Transverse colon (tissue), 4 donors: ENCODE measurements at regions not wholly inside any gene's neighbourhood (a gene's known extent, or its start where the extent isn't known, plus 50 kb on each side); places are given as distances from the start of the nearest gene placed in this dataset.

Experiments
- DNase-seq: peaks from one replicate; pipeline ENCODE4 v3.0.0-alpha.2; 2019
- H3K27ac ChIP-seq, 4 donors: fragments of 200-600 bp; sonication (generic); 2 replicates each; pipeline ENCODE4 v1.5.1; 2016 to 2018; ENCODE audit warnings: inconsistent platforms in 4 of 4
- H3K27me3 ChIP-seq: fragments of 200-600 bp; sonication (generic); 2 replicates; pipeline ENCODE4 v1.5.1; 2017; ENCODE audit warnings: inconsistent platforms
- H3K36me3 ChIP-seq, 4 donors: fragments of 200-600 bp; sonication (generic); 2 replicates each; pipeline ENCODE4 v1.5.1; 2017 to 2019; ENCODE audit warnings: inconsistent platforms in 4 of 4
- H3K4me1 ChIP-seq, 4 donors: fragments of 200-600 bp; sonication (generic); 2 replicates each; pipeline ENCODE4 v1.5.1; 2017 to 2020; ENCODE audit warnings: inconsistent platforms in 4 of 4
- H3K4me3 ChIP-seq, 4 donors: fragments of 200-600 bp; sonication (generic); 1 replicate in 1 of 4; 2 replicates in 3 of 4; pipeline versions ENCODE4 v1.5.1 to v1.6.1; 2017 to 2019; ENCODE audit warnings: inconsistent platforms in 4 of 4
- H3K9me3 ChIP-seq, 2 donors: fragments of 200-600 bp; sonication (generic); 2 replicates each; pipeline ENCODE4 v1.5.1; 2017 to 2019; ENCODE audit warnings: inconsistent platforms in 2 of 2
- EP300 ChIP-seq: sonication (generic); formaldehyde crosslinking; IDR thresholded peaks from one replicate; pipeline ENCODE4 v1.6.1; 2017; ENCODE audit warnings: antibody characterized with exemption, low read depth
- POLR2A ChIP-seq: fragments of 450-650 bp; IDR thresholded peaks from one replicate; pipeline ENCODE4 v1.6.1; 2016; ENCODE audit warnings: antibody characterized with exemption, mild to moderate bottlenecking, moderate library complexity
- POLR2AphosphoS5 ChIP-seq, 3 donors: sonication (generic); formaldehyde crosslinking; IDR thresholded peaks; one replicate each; pipeline ENCODE4 v1.6.1; 2016; ENCODE audit warnings: antibody characterized with exemption in 3 of 3
- WGBS, 2 donors: methylation state at CpG; one replicate each; pipeline ENCODE4 v1.1.5; 2018; ENCODE audit warnings: low coverage in 1 of 2; 5-methylcytosine and 5-hydroxymethylcytosine counted together
- in situ Hi-C, 4 donors: fragments of 200-750 bp; cut with MboI; loops; one replicate each; pipeline versions ENCODE4 v1.15.0 to v1.15.1; 2017; ENCODE audit warnings: low sequenced_read_pairs in 3 of 4, low pct_ligation_motif_present in 1 of 4, low pct_unique_long_range_greater_than_20kb in 1 of 4
- intact Hi-C: fragments of 100-400 bp; cut with DNase I; formaldehyde crosslinking; loops from one replicate; pipeline ENCODE4 v1.15.1; 2023; ENCODE audit warnings: low total_unique reads
- TF ChIP-seq, protein P1 (sequence below), 5 experiments: fragments of 200-600 bp in 3 of 5; fragments of 450-650 bp in 2 of 5; sonication (generic) in 3 of 5; IDR thresholded peaks; 1 replicate in 2 of 5; 2 replicates in 3 of 5; pipeline ENCODE4 v1.5.1; 2016 to 2017; ENCODE audit warnings: antibody characterized with exemption in 5 of 5, inconsistent platforms in 3 of 5, mild to moderate bottlenecking in 2 of 5, moderate library complexity in 1 of 5

DNA sequence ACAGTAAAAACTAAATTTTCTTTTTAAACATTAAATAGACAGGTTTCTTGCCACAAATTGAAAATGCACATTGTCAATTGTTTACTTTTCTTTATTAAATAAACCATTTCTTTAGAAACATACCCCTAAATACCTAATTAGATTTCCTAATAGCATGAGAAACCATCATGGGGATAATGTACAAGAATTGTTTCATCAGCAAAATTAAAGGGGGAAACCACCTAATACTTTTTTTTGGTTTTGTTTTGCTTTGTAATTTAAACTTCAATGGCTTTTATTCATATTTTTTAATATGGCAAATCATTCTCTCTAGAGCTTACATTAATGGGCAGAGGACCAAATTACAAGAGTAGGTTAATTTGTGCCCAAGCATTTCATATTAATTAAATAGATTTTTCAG, 987.9 kb downstream of the EPHA7 start:
- in situ Hi-C loops (no loop called here), intact Hi-C loops (no loop called here)
- Histone ChIP-seq H3K9me3 (no peaks in the 10 kb centered on the region), H3K4me1 (no peaks in the 10 kb centered on the region), H3K27ac (no peak overlapping the region), H3K27me3 (no peaks in the 10 kb centered on the region), H3K4me3 (no peak overlapping the region), H3K36me3 (no peaks in the 10 kb centered on the region)
- no peak for TF ChIP-seq EP300
- no peak for TF ChIP-seq POLR2A
- TF ChIP-seq, protein P1, sequence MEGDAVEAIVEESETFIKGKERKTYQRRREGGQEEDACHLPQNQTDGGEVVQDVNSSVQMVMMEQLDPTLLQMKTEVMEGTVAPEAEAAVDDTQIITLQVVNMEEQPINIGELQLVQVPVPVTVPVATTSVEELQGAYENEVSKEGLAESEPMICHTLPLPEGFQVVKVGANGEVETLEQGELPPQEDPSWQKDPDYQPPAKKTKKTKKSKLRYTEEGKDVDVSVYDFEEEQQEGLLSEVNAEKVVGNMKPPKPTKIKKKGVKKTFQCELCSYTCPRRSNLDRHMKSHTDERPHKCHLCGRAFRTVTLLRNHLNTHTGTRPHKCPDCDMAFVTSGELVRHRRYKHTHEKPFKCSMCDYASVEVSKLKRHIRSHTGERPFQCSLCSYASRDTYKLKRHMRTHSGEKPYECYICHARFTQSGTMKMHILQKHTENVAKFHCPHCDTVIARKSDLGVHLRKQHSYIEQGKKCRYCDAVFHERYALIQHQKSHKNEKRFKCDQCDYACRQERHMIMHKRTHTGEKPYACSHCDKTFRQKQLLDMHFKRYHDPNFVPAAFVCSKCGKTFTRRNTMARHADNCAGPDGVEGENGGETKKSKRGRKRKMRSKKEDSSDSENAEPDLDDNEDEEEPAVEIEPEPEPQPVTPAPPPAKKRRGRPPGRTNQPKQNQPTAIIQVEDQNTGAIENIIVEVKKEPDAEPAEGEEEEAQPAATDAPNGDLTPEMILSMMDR (IDR thresholded peaks at IDR 0.05): no peak
- no peak for TF ChIP-seq POLR2AphosphoS5 (IDR thresholded peaks at IDR 0.05)
- DNase-seq: no peak

DNA sequence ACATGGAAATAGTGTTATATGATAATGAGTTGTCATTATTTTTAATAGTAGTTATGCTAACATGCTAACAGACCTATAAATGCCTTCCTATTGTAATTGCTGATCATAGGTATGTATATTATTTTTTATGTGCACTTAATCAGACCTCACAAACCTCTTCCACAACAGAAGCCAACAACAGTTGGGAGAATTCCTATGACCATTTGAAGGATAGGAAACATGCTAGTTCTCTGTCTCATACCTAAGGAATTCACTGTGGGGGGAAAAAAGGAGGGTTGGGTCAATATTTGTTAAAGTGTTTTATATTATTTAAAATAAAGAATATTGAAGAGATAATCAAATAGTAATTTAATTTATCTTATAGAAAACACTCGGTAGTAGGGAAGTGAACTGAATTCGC, 990.9 kb downstream of the EPHA7 start:
- no peak overlapping the region for H3K27ac ChIP-seq
- no peaks in the 10 kb centered on the region for H3K9me3 ChIP-seq
- no peak for DNase-seq
- in situ Hi-C loops (no loop called here), intact Hi-C loops (no loop called here)
- no peak overlapping the region for H3K4me3 ChIP-seq
- TF ChIP-seq POLR2AphosphoS5 (IDR thresholded peaks at IDR 0.05): no peak
- TF ChIP-seq, protein P1 (IDR thresholded peaks at IDR 0.05): no peak
- no peak for TF ChIP-seq EP300
- no peak for TF ChIP-seq POLR2A
- H3K27me3 ChIP-seq: no peaks in the 10 kb centered on the region
- H3K4me1 ChIP-seq: no peaks in the 10 kb centered on the region
- WGBS, 2 donors: 77 to 90% methylated on average over 2 of the region's 2 CpGs
- no peaks in the 10 kb centered on the region for H3K36me3 ChIP-seq

DNA sequence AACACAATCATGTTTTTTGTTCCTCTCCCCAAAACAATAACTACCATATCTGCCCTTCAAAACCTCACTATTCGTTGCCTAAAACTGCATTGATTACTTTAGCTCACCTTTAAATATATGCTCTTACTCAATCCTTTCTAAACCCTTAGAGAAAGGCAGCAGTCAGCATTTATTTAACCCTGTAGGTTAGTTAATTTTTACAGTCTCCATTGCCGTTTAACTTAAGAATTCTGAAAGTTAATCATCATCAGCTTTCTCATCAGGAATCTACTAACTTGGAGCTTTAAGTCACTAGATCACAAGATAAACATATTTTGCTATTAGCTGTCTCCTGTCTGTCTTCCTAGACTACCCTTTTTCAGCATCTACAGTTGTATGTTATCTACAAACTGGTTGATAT, 991.9 kb downstream of the EPHA7 start:
- no peak for DNase-seq
- no peak overlapping the region for H3K27ac ChIP-seq
- no peaks in the 10 kb centered on the region for H3K9me3 ChIP-seq
- TF ChIP-seq EP300: no peak
- TF ChIP-seq POLR2AphosphoS5 (IDR thresholded peaks at IDR 0.05): no peak
- no peak for TF ChIP-seq POLR2A
- TF ChIP-seq, protein P1 (IDR thresholded peaks at IDR 0.05): no peak
- H3K27me3 ChIP-seq: no peaks in the 10 kb centered on the region
- H3K4me3 ChIP-seq: no peak overlapping the region
- in situ Hi-C loops (no loop called here), intact Hi-C loops (no loop called here)
- WGBS, 2 donors: 58 to 60% methylated on average over 2 of the region's 2 CpGs
- no peaks in the 10 kb centered on the region for H3K36me3 ChIP-seq
- no peaks in the 10 kb centered on the region for H3K4me1 ChIP-seq

DNA sequence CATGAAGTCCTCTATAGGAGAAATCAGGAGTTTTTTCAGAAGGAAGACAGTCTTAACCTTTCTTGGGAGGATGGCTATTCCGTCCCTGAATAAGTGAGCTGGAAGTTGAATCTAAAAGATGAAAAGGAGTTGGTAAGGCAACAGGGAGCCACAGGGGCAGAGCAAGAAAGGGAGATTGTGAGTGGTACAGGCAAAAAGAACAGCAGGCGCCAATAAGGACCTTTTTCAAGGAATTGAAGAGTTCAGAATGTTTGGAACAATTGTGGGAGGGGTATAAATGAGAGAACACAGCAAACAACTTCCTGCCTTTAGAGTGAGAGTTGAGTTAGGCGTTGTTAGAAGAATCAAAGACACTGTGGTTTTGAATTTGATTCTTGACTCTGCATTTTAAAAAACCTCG, 1003.7 kb downstream of the EPHA7 start:
- WGBS, 2 donors: 41 to 48% methylated on average over 3 to 4 of the region's 4 CpGs
- TF ChIP-seq POLR2AphosphoS5 (IDR thresholded peaks at IDR 0.05) (no peak), EP300 (no peak), POLR2A (no peak)
- TF ChIP-seq, protein P1 (IDR thresholded peaks at IDR 0.05): no peak
- intact Hi-C loops (no loop called here), in situ Hi-C loops (no loop called here)
- Histone ChIP-seq H3K4me3 (no peak overlapping the region), H3K36me3 (no peaks in the 10 kb centered on the region), H3K4me1 (no peaks in the 10 kb centered on the region), H3K27me3 (no peaks in the 10 kb centered on the region), H3K9me3 (no peaks in the 10 kb centered on the region), H3K27ac (no peak overlapping the region)
- no peak for DNase-seq
